ENCODE measurements at regions not wholly inside any gene's neighbourhood (a gene's known extent, or its start where the extent isn't known, plus 50 kb on each side); places are given as distances from the start of the nearest gene placed in this dataset.

GRCh38 chr3:147269907-147270306 is 136.4 kb downstream of the ZIC4 start:
- Histone ChIP-seq H3K27ac (ENCODE audit: control insufficient read depth, insufficient read depth) (no peak overlapping the region), H3K4me1 (ENCODE audit: control insufficient read depth, insufficient read depth, low read length) (no peaks in the 10 kb centered on the region), H2AFZ (ENCODE audit: control insufficient read depth, low read depth, low read length) (no peak overlapping the region), H3K36me3 (ENCODE audit: control insufficient read depth in 2 of 2, insufficient read depth in 2 of 2, low read length in 1 of 2) (no peaks in the 10 kb centered on the region), H3K79me2 (ENCODE audit: control insufficient read depth, insufficient read depth, low read length) (no peaks in the 10 kb centered on the region), H3K27me3 (replicated peaks in 1 of 2; ENCODE audit: control insufficient read depth in 2 of 2, insufficient read depth in 2 of 2, low read length in 1 of 2) (no peaks in the 10 kb centered on the region), H4K20me1 (ENCODE audit: control insufficient read depth, insufficient read depth) (no peaks in the 10 kb centered on the region), H3K4me3 (no peak overlapping the region), H3K9ac (ENCODE audit: control insufficient read depth, insufficient read depth, low read length) (no peak overlapping the region), H3K9me3 (replicated peaks; ENCODE audit: control insufficient read depth, insufficient read depth, low read length) (no peaks in the 10 kb centered on the region), H3K4me2 (ENCODE audit: control insufficient read depth, insufficient read depth) (no peak overlapping the region)
- in situ Hi-C loops (cut with MboI) (no loop called here), intact Hi-C loops (cut with micrococcal nuclease; ENCODE audit: unreplicated experiment) (no loop called here)
- POLR2A ChIA-PET: no interaction called here
- CTCF ChIA-PET: no interaction called here
- SMC1A ChIA-PET (ENCODE audit: uncharacterized antibody, unreplicated experiment): no interaction called here
- no TSS peak for BruUV-seq (replicated peaks)
- FAIRE-seq (no peak), ATAC-seq (peak; percentile 51), DNase-seq (ENCODE audit: low read depth, low spot score) (no peak)
- 8% methylated on average over 4 of the region's 4 CpGs for WGBS (ENCODE audit: insufficient coverage, insufficient replicate concordance, low lambda C conversion rate, missing lambda C conversion rate)
- TF ChIP-seq YBX1 (IDR thresholded peaks at IDR 0.05) (no peak), TCF3 (IDR thresholded peaks at IDR 0.05; ENCODE audit: borderline replicate concordance, insufficient read depth, low read depth, low read length) (no peak), STAT1 (conservative IDR thresholded peaks at IDR 0.05) (no peak), JUND (IDR thresholded peaks at IDR 0.05; ENCODE audit: low read depth, low read length) (no peak), ATF3 (IDR thresholded peaks at IDR 0.05; ENCODE audit: borderline replicate concordance, extremely low read depth, low read depth, low read length) (no peak), BCL11A (IDR thresholded peaks at IDR 0.05; ENCODE audit: low read depth, low read length) (no peak), ZBED1 (IDR thresholded peaks at IDR 0.05; ENCODE audit: borderline replicate concordance) (no peak), FOXK2 (IDR thresholded peaks at IDR 0.05) (no peak), HSF1 (IDR thresholded peaks at IDR 0.05; ENCODE audit: low read depth, low read length) (no peak), NR2C1 (IDR thresholded peaks at IDR 0.05) (no peak)
- RAD21 ChIA-PET (ENCODE audit: unreplicated experiment): no interaction called here
